ENCODE measurements at regions not wholly inside any gene's neighbourhood (a gene's known extent, or its start where the extent isn't known, plus 50 kb on each side); places are given as distances from the start of the nearest gene placed in this dataset.

GRCh38 chr3:161171113-161171512 is 50.0 kb upstream of the NMD3 start:
- no peaks in the 10 kb centered on the region for H3K4me1 ChIP-seq (ENCODE audit: control insufficient read depth in 2 of 2, insufficient read depth in 2 of 2, low read length in 2 of 2)
- ATAC-seq (ENCODE audit: low read depth) (no peak), DNase-seq (no peak)
- no peaks in the 10 kb centered on the region for H3K79me2 ChIP-seq (ENCODE audit: control insufficient read depth, insufficient read depth, low read length)
- H3K4me2 ChIP-seq (replicated peaks; ENCODE audit: low read depth, low read length, poor library complexity, severe bottlenecking) = no peak overlapping the region
- no peak overlapping the region for H2AFZ ChIP-seq (ENCODE audit: insufficient read depth, low read depth, low read length, poor library complexity, severe bottlenecking)
- intact Hi-C loops (cut with micrococcal nuclease) = no loop called here
- H3K36me3 ChIP-seq (replicated peaks in 1 of 2; ENCODE audit: control extremely low read depth in 1 of 2, control insufficient read depth in 1 of 2, extremely low read depth in 1 of 2, insufficient read depth in 2 of 2, low read length in 1 of 2) = no peaks in the 10 kb centered on the region
- no peak overlapping the region for H3K4me3 ChIP-seq (ENCODE audit: control extremely low read depth in 1 of 5, extremely low read depth in 1 of 5, insufficient read depth in 1 of 5, low read depth in 2 of 5, low read length in 4 of 5)
- peaks cover 0 to 3% (median 0%) of the 10 kb centered on the region in 4 experiments for H3K27me3 ChIP-seq (replicated peaks in 1 of 4; ENCODE audit: control extremely low read depth in 1 of 4, control insufficient read depth in 3 of 4, insufficient read depth in 4 of 4, low read length in 3 of 4)
- no peak overlapping the region for H3K27ac ChIP-seq (ENCODE audit: low read length in 2 of 2)
- CTCF ChIA-PET = interaction anchor here (1.3 kb wide), 1 partner anchor 230 kb away, joined by 5 read pairs; no protein-coding TSS in a partner anchor
- H3K9ac ChIP-seq (ENCODE audit: low read length) = no peak overlapping the region
- peaks cover 3% of the 10 kb centered on the region for H3K27me3 Mint-ChIP-seq
- H3K4me3 Mint-ChIP-seq = no peak overlapping the region
- 100% methylated on average over 1 of the region's 2 CpGs for WGBS (ENCODE audit: insufficient coverage)
- H3K9me3 ChIP-seq (ENCODE audit: control extremely low read depth in 1 of 3, control insufficient read depth in 2 of 3, insufficient read depth in 1 of 3, low read length in 2 of 3) = peaks cover 0 to 1% (median 0%) of the 10 kb centered on the region in 3 donors
- H3K4me1 Mint-ChIP-seq = no peaks in the 10 kb centered on the region
- POLR2A ChIA-PET = no interaction called here
- TF ChIP-seq EZH2 (IDR thresholded peaks at IDR 0.05; ENCODE audit: borderline replicate concordance, insufficient read depth, low read depth, low read length, poor library complexity, severe bottlenecking) (no peak), CTCF (IDR thresholded peaks at IDR 0.05) (no peak)
- no peak overlapping the region for H3K27ac Mint-ChIP-seq
- H4K20me1 ChIP-seq (ENCODE audit: control insufficient read depth, insufficient read depth, low read length, poor library complexity, severe bottlenecking) = no peaks in the 10 kb centered on the region
- peaks cover 4% of the 10 kb centered on the region for H3K9me3 Mint-ChIP-seq (ENCODE audit: insufficient read depth)

All from B cell (primary cell).